GM18951 (cell line): ENCODE measurements at regions not wholly inside any gene's neighbourhood (a gene's known extent, or its start where the extent isn't known, plus 50 kb on each side); places are given as distances from the start of the nearest gene placed in this dataset.
"Not testable (repeated sequence)": the region's sequence is repeated elsewhere in the genome, so short reads cannot be mapped to it uniquely, and the experiment has no call there.

Source experiments
- POLR2A ChIP-seq: IDR thresholded peaks from 4 replicates; pipeline ENCODE4 v1.6.1; 2011; ENCODE audit warnings: mild to moderate bottlenecking; ENCODE audit not compliant: insufficient read length, insufficient read depth; ENCODE audit errors: extremely low read depth
- in situ Hi-C: fragments of 300-500 bp; cut with MboI; formaldehyde crosslinking; loops from one replicate; pipeline ENCODE4 v1.12.0; 2022; ENCODE audit warnings: low sequenced_read_pairs, mixed read lengths, inconsistent platforms; ENCODE audit not compliant: unreplicated experiment

DNA sequence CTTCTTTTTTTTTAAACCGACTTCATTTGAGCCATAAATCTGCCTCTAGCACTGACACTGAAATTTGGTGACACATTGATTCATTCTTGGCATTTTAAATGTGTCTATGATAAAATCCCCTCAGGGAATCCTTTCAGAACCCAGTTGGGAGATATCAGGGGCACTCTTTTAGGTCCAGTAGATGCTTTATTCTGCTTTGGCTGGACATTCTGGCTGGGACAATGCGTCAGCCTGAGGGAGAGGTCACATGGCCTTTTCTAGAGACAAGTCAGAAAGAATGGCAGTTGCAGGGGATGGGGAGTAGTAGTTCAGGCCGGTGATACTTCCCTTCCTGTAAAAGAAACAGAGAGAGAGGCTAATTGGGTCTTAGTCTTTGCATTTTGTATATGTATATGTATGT, 63.1 kb downstream of the TRIM43 start:
- in situ Hi-C loops: not testable (repeated sequence)

DNA sequence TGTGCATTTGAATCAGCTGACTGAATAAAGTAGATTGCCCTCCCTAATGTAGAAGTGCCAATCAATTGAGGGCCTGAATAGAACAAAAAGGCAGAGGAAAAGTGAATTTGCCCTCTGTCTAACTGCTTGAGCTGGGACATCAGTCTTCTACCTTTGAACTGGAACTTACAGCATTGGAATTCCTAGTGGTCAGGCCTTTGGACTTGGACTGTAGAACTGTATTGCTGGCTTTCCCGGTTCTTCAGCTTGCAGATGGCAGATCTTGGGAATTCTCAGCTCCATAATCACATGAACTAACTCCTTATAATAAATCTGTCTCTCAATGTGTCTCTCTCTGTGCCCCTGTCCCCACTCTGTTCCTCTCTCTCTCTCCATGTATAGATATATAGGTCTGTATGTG, 64.8 kb downstream of the TRIM43 start:
- in situ Hi-C loops: not testable (repeated sequence)

DNA sequence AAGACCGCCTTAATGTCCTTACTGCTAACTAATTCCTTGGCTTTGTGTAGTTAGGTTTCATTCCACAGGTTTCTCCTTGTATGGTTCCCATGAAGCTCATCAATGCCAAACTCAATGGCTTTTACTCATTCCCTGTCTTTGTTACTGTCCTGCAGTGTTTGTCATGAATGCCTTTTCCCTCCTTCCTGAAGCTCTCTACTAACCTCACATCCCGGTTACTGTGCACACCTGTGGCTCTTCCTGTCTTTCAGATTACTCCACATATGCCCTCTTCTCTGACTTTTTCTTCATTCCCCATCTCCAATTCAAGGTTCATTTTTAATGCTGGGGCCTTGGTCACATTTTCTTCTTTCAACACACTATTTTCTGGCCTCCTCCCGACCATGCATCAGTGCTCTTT, 66.1 kb downstream of the TRIM43 start:
- in situ Hi-C loops: not testable (repeated sequence)

DNA sequence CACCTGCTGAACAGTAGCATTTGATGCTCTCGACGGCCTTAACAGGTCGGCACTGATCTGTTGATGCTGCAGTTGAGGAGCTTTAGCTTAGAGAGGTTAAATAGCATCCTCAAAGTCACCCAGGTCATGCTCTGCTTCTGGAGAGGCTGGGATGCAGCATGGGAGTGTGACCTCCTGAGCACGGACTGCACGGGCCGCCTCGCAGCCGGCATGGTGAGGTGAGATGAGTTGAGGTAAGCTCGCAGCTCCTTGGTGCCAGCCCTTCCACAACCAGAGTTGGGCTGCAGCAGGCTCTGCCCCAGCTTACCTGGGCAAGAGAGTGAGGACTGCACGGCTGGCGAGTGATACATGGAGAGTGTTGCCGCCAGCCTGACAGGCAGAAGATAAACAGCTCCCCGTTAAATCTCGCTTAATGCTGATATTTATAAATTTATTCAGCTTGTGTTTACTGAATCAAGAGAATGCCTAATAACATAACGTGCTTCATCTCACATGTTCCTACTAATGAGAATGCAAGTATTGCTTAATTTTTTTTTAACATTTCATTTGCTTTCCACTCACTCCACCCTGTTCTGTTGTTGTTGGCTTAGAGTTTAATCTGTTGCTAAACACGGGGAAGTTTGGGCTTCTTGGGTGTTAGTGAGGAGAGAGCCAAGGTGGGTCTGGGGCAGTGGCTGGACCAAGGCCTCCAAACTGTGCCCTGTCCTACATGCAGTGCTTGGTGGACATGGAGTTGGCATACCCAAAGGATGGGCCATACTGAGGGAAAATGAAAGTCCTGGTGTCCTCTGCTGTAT, 69.2 kb downstream of the TRIM43 start:
- in situ Hi-C loops: not testable (repeated sequence)

DNA sequence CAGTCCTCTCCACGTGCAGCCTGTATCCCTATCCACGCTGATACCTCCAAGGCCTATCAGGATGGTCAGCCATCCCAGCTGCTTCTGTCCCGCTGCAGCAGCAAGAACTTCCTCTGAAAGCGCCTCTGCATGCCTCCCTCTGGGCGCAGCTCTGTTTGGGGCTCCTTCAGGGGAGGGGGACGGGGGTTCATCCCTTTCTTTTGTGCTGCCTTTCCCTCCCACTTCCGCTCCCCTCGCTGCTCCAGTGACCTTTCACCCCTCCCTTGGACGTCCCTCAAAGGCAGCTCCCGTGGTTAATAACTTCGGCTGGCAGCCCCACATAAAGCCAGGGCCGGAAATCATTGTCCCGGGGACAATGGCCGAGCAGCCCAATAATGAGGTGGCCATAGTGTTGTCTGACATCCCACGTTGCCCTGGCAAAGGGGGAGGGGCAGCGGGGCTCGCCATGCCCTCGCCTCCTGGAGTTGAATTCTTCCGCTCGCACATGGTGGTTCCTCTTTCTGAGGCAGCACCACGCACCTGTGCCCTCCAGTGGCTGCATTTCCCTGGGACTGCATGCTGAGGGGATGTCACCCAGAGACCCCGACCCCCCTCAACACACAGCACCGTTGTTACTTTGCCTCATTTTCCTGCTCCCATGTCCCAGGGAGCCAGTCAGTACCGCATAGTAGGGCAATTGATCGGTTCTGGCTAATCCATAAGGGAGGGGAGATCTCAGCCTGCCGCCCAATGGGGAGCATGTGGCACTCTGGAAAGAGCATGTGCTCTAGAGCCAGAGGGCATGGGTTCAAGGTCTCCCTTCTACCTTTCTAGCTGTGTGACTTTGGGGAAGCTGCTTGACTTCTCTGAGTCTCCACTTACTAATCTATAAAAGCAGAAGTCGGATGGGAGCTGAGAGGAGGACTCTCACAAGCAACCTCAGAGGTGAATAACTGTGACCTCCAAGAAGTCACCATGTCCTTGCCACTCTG, 72.0 kb downstream of the TRIM43 start:
- in situ Hi-C loops: not testable (repeated sequence)

DNA sequence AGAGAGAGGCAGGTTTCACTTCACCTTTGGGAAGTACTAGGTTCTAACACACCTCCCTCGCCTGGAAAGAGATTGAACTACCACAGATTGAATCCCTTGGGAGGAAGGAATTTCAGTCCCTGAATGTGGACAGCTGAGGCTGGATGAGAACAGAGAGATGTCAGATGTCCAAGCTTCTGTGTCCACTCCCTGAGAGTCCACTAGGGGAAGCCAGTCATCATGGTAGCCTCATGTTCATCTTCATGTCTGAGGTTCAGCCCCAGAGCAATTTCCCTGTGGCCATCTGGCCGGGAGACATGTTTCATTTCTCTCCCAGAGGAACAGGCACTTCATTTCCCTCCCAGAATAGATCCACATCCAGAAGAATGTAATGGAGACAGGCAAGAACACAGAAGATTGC, 74.8 kb downstream of the TRIM43 start:
- in situ Hi-C loops: not testable (repeated sequence)

DNA sequence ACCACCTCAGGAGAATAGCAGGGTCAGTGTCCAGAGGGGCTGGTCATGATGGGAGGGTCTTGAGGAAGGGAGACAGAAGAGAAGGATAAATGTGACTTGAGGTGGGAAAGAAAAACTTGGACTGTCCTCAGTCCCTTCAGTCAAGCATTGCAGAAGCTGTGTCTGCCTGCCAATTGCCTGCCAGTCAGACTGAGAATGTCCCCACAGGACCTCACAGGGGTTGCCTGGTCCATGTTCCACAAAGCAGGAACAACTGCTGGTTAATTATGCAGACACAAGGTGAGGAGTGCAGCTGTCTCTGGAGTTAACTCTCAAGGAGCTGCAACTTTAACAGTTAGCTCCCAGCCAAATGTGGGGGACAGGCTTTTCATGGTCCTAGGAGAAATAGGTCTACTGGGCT, 75.7 kb downstream of the TRIM43 start:
- in situ Hi-C loops: no loop called here
- TF ChIP-seq POLR2A: no peak

DNA sequence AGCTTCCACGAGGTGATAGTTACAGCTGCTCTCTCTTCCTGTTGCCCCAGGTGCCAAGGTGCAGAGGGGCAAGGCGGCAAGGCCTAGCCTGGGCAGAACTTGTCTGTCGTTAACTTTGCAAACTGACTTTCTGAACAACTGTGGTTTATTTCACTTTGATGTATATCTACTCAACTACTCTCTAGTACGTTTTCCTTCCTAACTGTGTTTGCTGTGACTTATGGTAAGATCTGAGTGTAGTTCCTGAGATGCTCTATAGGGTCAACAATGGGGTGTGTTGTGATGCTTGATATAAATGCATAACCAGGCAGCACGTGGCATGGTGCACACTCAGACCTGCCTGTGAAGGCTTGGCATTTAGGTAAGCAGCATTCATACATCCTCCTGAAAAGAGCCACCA, 77.1 kb downstream of the TRIM43 start:
- in situ Hi-C loops: not testable (repeated sequence)

DNA sequence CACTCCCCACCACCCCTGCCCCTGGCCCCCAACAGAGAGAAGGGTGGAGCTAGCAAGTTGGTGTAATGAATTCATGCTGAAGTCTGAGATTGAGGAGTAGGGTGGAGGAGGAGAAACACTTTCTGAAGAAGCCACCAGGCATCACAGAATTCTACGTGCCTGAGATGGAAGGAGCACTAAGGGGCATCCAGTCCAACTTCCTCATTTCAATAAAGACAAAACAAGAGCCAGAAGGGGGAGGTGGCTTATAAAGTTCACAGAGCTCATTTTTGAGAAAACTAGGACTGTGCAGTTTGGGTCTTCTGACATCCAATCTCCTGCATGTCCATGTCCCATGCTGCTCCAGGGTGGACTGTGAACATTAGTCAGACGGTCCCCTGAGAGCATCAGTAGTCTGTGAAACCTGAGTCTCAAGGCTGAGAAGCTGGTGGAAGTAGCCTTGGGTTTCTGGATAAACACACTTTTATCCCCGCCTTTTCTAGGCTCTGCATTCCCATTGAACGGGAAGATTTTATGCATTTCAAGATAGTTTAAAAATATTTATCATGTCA, 77.7 kb downstream of the TRIM43 start:
- in situ Hi-C loops: no loop called here
- TF ChIP-seq POLR2A: no peak

DNA sequence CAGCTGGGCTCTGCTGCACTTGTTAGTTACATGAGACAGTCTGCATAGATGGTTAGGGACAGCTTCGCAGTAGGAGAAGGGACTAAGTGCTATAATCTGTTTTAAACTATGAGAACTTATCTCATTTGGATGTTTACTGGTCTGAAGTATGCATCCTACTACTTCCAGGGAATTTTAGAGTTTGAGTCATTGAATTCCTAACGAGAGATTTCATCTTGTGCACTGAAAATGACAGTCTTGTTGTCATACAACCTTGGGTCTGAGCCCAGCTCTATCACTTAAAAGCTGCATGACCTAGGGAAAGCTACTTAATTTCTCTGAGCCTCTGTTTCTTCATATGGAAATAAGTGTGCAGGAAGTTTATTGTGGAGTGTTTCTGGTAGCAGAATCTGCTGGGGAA, 78.4 kb downstream of the TRIM43 start:
- no peak for TF ChIP-seq POLR2A
- in situ Hi-C loops: no loop called here

DNA sequence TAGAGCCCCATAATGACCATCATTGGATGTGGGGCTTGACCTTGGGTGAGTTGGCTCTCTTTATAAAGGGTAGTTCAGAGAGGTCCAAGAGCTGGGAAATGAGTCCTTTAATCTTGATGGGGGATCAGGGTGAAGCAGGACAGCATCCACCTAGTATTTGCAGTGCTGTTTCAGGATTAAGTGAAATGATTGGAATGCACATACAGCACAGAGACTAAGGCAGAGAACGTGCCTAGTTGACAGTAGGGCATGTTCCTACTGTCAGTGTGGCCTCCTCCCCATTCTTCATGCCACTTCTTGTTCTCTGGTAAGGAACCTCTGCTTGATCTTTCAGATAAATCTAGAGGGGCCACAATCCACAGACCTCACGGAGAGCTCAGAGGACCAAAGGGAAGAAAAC, 78.9 kb downstream of the TRIM43 start:
- TF ChIP-seq POLR2A: no peak
- in situ Hi-C loops: no loop called here

DNA sequence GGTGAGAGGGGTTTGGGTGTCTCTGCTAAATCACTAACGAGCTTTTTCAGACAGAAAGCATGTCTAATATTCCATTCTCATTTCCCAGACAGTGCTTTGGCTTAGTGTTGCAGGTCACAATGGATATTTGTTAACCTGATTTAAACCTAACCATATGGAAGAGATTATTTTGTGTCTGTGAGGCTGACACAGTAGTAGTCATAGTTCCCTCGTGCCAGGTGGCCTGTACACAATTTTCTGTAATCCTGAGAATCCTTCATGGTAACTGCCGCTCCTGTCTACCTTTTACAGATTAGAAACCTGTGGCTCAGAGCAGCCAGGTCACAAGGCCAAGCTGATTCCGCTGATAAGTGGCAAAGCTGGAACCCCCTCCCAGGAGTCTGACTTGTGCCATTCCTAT, 79.4 kb downstream of the TRIM43 start:
- in situ Hi-C loops: not testable (repeated sequence)

DNA sequence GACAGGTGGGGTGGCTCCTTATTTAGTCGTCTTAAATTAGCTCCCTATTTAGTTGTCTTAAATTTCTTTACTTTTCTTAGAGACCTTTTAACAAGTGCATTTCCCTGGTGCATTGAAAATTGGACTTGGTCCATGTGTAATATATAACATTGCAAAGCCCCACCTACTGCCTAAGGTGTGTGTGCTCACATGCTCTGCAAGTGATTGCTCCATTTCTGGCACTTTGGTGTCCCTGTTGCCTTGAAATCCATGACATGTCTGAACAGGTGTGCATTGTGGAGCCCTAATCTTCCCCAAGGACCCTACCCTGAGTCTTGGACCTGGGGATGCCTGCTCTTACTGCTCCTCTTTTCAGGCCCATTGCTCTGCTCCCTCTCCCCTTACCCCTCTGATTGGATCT, 80.2 kb downstream of the TRIM43 start:
- in situ Hi-C loops: not testable (repeated sequence)

DNA sequence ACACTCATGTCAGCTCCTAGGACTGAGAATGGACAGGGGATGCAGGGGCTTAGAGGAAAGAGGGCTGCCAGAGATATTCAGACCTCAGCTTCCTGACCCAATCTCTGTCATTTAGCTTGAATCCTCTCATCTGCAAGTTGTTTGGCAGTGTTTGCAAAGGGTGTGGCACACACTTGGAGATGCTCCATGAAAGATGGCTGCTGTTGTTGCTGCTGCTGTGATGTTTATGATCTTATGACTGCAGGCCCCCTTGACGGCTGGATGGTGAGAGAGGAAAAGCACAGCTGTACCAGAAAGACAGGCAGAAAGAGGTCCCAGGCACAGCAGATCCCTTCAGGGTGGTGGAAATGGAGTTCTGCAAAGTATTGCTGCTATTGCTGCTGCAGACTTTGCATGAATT, 80.7 kb downstream of the TRIM43 start:
- in situ Hi-C loops: not testable (repeated sequence)

DNA sequence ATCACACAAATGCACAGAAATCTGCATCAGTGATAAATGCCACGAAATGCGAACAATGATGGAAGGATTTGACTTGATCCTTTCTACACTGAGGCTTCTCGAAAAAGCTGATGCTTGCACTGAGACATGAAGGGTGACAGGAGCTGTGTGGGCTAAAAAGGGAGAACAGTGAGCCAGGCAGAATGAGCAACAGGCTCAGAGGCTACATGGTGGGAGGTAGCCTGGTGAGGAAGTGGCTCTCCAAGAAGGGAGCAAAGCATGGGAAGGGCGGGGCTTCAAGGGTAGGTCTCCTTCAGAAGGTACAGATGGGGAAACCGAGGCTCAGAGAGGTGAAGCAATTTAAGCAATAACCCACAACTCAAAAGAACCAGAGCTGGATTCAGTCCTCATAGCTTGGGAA, 82.4 kb downstream of the TRIM43 start:
- in situ Hi-C loops: no loop called here
- TF ChIP-seq POLR2A: no peak

DNA sequence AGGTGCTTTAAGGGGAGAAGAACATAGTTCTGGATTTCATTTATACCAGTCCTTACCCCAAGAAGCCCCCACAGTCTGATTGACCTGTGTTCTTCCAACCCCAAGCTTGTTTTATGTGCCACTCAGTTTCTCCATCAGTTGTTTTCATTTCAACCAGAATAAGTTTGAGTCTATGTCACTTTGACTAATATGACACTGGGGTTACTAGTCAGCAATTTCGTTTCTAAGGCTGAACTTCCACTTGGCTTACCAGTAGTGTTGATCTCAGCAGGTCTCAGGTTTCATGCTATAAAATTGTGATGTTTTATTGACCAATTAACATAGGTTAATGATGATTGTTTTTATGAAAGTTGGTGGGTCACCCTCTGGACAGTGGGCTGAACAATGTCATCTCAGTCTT, 84.8 kb downstream of the TRIM43 start:
- in situ Hi-C loops: not testable (repeated sequence)
